Osteoblast (primary cell): ENCODE measurements at regions not wholly inside any gene's neighbourhood (a gene's known extent, or its start where the extent isn't known, plus 50 kb on each side); places are given as distances from the start of the nearest gene placed in this dataset.

Experiments
- DNase-seq: peaks from one replicate; pipeline ENCODE4 v3.0.0; 2011; ENCODE audit warnings: low spot score, mixed read lengths; ENCODE audit not compliant: insufficient read length; ENCODE audit errors: missing footprints
- H2AFZ ChIP-seq: 2 replicates; pipeline ENCODE4 v1.6.0; 2011; ENCODE audit warnings: mild to moderate bottlenecking, low read length
- H3K27ac ChIP-seq: 2 replicates; pipeline ENCODE4 v1.5.1; 2011; ENCODE audit warnings: mild to moderate bottlenecking, low read depth, low read length, moderate library complexity
- H3K27me3 ChIP-seq: 2 replicates; pipeline ENCODE4 v1.6.0; 2012; ENCODE audit warnings: mild to moderate bottlenecking, control low read depth, inconsistent platforms, low read length, moderate library complexity; ENCODE audit not compliant: insufficient read depth
- H3K36me3 ChIP-seq: 2 replicates; pipeline ENCODE4 v1.5.1; 2011; ENCODE audit warnings: mild to moderate bottlenecking, low read length, control low read depth, moderate library complexity; ENCODE audit not compliant: insufficient read depth
- H3K4me1 ChIP-seq: 2 replicates; pipeline ENCODE4 v1.5.1; 2011; ENCODE audit warnings: mild to moderate bottlenecking, low read length, control low read depth, moderate library complexity; ENCODE audit not compliant: insufficient read depth
- H3K4me2 ChIP-seq: 2 replicates; pipeline ENCODE4 v1.6.0; 2011; ENCODE audit warnings: mild to moderate bottlenecking, low read length; ENCODE audit not compliant: insufficient read depth
- H3K4me3 ChIP-seq: fragments of 200-600 bp; sonication (generic); 3 replicates; pipeline ENCODE4 v1.5.1; 2012; ENCODE audit warnings: mild to moderate bottlenecking, low read length, inconsistent platforms; ENCODE audit not compliant: insufficient read depth
- H3K79me2 ChIP-seq: 2 replicates; pipeline ENCODE4 v1.6.0; 2012; ENCODE audit warnings: mild to moderate bottlenecking, low read length, control low read depth, inconsistent platforms; ENCODE audit not compliant: insufficient read depth
- H3K9me3 ChIP-seq: 2 replicates; pipeline ENCODE4 v1.5.1; 2011; ENCODE audit warnings: low read depth, low read length, control low read depth
- H4K20me1 ChIP-seq: 2 replicates; pipeline ENCODE4 v1.6.0; 2012; ENCODE audit warnings: mild to moderate bottlenecking, low read length, control low read depth; ENCODE audit not compliant: insufficient read depth
- TF ChIP-seq, protein P1 (sequence below): IDR thresholded peaks from 2 replicates; pipeline ENCODE4 v1.5.1; 2011; ENCODE audit warnings: mild to moderate bottlenecking, low read depth, low read length, moderate library complexity; ENCODE audit errors: extremely low read depth

DNA sequence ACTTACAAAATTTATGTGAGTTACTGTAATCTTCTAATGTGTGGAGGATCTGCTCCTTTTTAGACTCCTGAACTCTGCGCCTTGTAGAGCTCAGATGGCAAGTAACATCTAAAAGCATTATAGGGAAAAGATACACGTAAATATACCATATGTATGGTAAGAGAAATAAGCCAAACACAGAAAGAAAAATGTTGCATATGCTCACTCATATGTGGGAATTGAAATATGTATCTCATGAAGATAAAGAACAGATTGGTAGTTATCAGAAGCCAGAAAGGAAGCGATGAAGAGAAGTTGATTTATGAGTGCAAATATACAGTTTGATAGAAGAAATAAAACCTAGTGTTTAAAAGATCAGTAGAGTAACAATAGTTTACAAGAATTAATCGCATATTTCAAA, 815.0 kb upstream of the MAN1A1 start:
- no peaks in the 10 kb centered on the region for H3K79me2 ChIP-seq
- DNase-seq: no peak
- H3K4me3 ChIP-seq: no peak overlapping the region
- no peaks in the 10 kb centered on the region for H3K27me3 ChIP-seq
- no peaks in the 10 kb centered on the region for H3K9me3 ChIP-seq
- H2AFZ ChIP-seq: no peak overlapping the region
- no peaks in the 10 kb centered on the region for H4K20me1 ChIP-seq
- no peak overlapping the region for H3K4me2 ChIP-seq
- no peaks in the 10 kb centered on the region for H3K4me1 ChIP-seq
- TF ChIP-seq, protein P1, sequence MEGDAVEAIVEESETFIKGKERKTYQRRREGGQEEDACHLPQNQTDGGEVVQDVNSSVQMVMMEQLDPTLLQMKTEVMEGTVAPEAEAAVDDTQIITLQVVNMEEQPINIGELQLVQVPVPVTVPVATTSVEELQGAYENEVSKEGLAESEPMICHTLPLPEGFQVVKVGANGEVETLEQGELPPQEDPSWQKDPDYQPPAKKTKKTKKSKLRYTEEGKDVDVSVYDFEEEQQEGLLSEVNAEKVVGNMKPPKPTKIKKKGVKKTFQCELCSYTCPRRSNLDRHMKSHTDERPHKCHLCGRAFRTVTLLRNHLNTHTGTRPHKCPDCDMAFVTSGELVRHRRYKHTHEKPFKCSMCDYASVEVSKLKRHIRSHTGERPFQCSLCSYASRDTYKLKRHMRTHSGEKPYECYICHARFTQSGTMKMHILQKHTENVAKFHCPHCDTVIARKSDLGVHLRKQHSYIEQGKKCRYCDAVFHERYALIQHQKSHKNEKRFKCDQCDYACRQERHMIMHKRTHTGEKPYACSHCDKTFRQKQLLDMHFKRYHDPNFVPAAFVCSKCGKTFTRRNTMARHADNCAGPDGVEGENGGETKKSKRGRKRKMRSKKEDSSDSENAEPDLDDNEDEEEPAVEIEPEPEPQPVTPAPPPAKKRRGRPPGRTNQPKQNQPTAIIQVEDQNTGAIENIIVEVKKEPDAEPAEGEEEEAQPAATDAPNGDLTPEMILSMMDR: no peak
- no peaks in the 10 kb centered on the region for H3K36me3 ChIP-seq
- H3K27ac ChIP-seq: no peak overlapping the region

DNA sequence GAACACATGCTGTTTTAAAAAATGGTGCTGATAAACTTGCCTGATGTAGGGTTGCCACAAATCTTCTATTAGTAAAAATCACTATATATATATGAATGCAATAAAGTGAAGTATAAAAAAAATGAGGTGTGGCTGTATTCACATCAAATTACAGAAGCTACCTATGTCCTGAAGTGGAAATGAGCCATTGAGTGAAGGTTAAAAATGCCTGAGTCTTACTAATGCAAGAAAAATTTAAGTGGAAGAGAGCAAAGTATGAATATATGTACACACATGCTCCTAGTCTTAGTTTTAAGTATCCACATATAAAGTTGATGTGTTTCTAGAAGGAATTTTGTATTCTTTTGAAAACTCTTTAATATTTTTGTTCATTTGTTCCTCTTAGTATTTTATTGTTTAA, 808.3 kb upstream of the MAN1A1 start:
- Histone ChIP-seq H2AFZ (no peak overlapping the region), H3K79me2 (no peaks in the 10 kb centered on the region), H4K20me1 (no peaks in the 10 kb centered on the region), H3K27ac (no peak overlapping the region), H3K4me3 (no peak overlapping the region), H3K27me3 (no peaks in the 10 kb centered on the region), H3K4me1 (no peaks in the 10 kb centered on the region), H3K36me3 (no peaks in the 10 kb centered on the region), H3K4me2 (no peak overlapping the region), H3K9me3 (no peaks in the 10 kb centered on the region)
- no peak for DNase-seq
- TF ChIP-seq, protein P1: no peak

DNA sequence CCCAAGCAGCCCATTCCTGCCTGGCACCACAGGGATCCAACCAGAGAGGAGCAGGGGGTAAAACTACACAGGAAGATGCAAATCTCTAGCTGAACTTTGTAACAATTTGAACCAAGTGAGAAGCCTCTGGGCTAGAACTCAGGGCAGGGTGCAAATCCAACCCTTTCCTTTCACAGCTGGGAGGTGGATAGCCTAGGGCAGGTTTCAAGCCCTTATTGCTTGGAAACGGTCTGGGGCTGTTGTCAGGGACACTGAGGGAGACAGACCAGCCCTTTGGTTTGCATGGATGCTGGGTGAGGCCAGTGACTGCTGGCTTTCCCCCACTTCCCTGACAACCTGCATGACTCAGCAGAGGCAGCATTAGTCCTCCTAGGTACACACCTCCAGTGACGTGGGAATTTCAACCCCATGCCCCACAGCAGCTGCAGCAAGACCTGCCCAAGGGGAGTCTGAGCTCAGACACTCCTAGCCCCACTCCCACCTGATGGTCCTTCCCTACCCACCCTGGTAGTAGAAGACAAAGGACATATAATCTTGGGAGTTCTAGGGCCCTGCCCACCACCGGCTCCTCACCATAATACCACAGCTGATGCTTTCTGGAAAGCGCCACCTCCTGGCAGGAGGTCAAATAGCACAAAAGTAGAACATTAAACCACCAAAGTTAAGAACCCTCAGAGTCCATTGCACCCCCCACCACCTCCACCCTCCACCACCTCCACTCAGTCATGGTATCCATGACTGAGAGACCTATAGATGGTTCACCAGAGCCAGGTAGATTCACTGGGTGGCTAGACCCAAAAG, 797.7 kb upstream of the MAN1A1 start:
- no peaks in the 10 kb centered on the region for H3K36me3 ChIP-seq
- H3K79me2 ChIP-seq: no peaks in the 10 kb centered on the region
- H3K9me3 ChIP-seq: no peaks in the 10 kb centered on the region
- H3K4me2 ChIP-seq: no peak overlapping the region
- DNase-seq: no peak
- no peaks in the 10 kb centered on the region for H3K27me3 ChIP-seq
- H2AFZ ChIP-seq: no peak overlapping the region
- no peaks in the 10 kb centered on the region for H4K20me1 ChIP-seq
- H3K4me3 ChIP-seq: no peak overlapping the region
- TF ChIP-seq, protein P1: no peak
- no peaks in the 10 kb centered on the region for H3K4me1 ChIP-seq
- no peak overlapping the region for H3K27ac ChIP-seq

DNA sequence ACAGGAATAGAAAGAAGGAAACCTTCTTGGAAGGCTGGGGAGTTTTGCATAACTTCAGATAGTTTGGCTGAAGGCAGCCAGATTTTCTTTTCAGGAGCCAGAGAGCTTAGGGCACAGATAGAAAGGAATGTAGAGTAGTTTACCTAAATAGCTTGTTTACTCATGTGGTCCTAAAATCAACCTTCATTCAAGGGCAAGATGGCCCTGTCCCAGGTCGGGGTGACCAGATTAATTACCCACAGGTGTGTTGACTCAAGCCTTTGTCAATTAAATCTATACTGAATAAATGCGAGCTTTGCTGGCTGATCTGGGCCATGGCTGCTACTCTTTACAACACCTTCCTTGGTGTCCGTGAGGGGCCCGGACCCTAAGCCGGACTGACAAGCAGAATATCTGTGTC, 792.0 kb upstream of the MAN1A1 start:
- Histone ChIP-seq H3K27ac (no peak overlapping the region), H2AFZ (no peak overlapping the region), H3K4me1 (no peaks in the 10 kb centered on the region), H3K4me2 (no peak overlapping the region), H3K27me3 (no peaks in the 10 kb centered on the region), H3K9me3 (no peaks in the 10 kb centered on the region), H3K79me2 (no peaks in the 10 kb centered on the region), H4K20me1 (no peaks in the 10 kb centered on the region), H3K4me3 (no peak overlapping the region), H3K36me3 (no peaks in the 10 kb centered on the region)
- TF ChIP-seq, protein P1: no peak
- DNase-seq: no peak
